Keratinocyte (primary cell): ENCODE measurements at regions not wholly inside any gene's neighbourhood (a gene's known extent, or its start where the extent isn't known, plus 50 kb on each side); places are given as distances from the start of the nearest gene placed in this dataset.

Source experiments
- DNase-seq: peaks from one replicate; pipeline ENCODE4 v3.0.0-alpha.2; 2011; ENCODE audit warnings: low read depth, missing footprints, low spot score
- FAIRE-seq: peaks from 2 replicates; lab custom pipeline; 2011; peaks lifted over from hg19 to GRCh38; lab: Jason Lieb, UNC
- H2AFZ ChIP-seq: 2 replicates; pipeline ENCODE4 v1.6.0; 2012; ENCODE audit warnings: low read length, control low read depth, inconsistent platforms; ENCODE audit not compliant: control insufficient read depth
- H3K27ac ChIP-seq: 2 replicates; pipeline ENCODE4 v1.5.1; 2011; ENCODE audit warnings: low read length; ENCODE audit not compliant: control insufficient read depth, insufficient read depth
- H3K27me3 ChIP-seq: 3 replicates; pipeline ENCODE4 v1.6.0; 2011; ENCODE audit warnings: low read length; ENCODE audit not compliant: control insufficient read depth, insufficient read depth; ENCODE audit errors: extremely low read depth
- H3K36me3 ChIP-seq, 2 experiments: 2 replicates in 1 of 2; 3 replicates in 1 of 2; pipeline ENCODE4 v1.5.1; 2011; ENCODE audit warnings: low read length in 2 of 2, mild to moderate bottlenecking in 1 of 2; ENCODE audit not compliant: control insufficient read depth in 2 of 2, insufficient read depth in 2 of 2; ENCODE audit errors: extremely low read depth in 1 of 2
- H3K4me1 ChIP-seq: 3 replicates; pipeline ENCODE4 v1.5.1; 2011; ENCODE audit warnings: low read length; ENCODE audit not compliant: control insufficient read depth, insufficient read depth; ENCODE audit errors: extremely low read depth
- H3K4me2 ChIP-seq: 3 replicates; pipeline ENCODE4 v1.6.0; 2011; ENCODE audit warnings: low read depth, low read length; ENCODE audit not compliant: control insufficient read depth, insufficient read depth; ENCODE audit errors: extremely low read depth
- H3K4me3 ChIP-seq, 3 experiments: fragments of 200-600 bp in 1 of 3; sonication (generic) in 1 of 3; 2 replicates in 2 of 3; 3 replicates in 1 of 3; pipeline ENCODE4 v1.5.1; 2011 to 2016; ENCODE audit warnings: low read length in 3 of 3, mild to moderate bottlenecking in 3 of 3, control low read depth in 2 of 3, inconsistent platforms in 1 of 3, low read depth in 1 of 3, mixed read lengths in 1 of 3, mixed run types in 1 of 3, moderate library complexity in 1 of 3; ENCODE audit not compliant: control insufficient read depth in 2 of 3, insufficient read depth in 2 of 3; ENCODE audit errors: extremely low read depth in 1 of 3
- H3K79me2 ChIP-seq: 2 replicates; pipeline ENCODE4 v1.6.0; 2012; ENCODE audit warnings: low read length; ENCODE audit not compliant: control insufficient read depth, insufficient read depth
- H3K9ac ChIP-seq: 3 replicates; pipeline ENCODE4 v1.6.0; 2011; ENCODE audit warnings: low read length; ENCODE audit not compliant: control insufficient read depth, insufficient read depth; ENCODE audit errors: extremely low read depth
- H3K9me1 ChIP-seq: 3 replicates; pipeline ENCODE4 v1.6.0; 2011; ENCODE audit warnings: low read length; ENCODE audit not compliant: control insufficient read depth, insufficient read depth; ENCODE audit errors: extremely low read depth
- H3K9me3 ChIP-seq: 2 replicates; pipeline ENCODE4 v1.5.1; 2012; ENCODE audit warnings: low read depth, low read length; ENCODE audit not compliant: control insufficient read depth
- H4K20me1 ChIP-seq: 3 replicates; pipeline ENCODE4 v1.6.0; 2011; ENCODE audit warnings: low read length; ENCODE audit not compliant: control insufficient read depth, insufficient read depth; ENCODE audit errors: extremely low read depth
- EZH2 ChIP-seq: IDR thresholded peaks from one replicate; pipeline ENCODE4 v1.6.1; 2012; ENCODE audit warnings: inconsistent platforms, mild to moderate bottlenecking, low read length, moderate library complexity
- dilution Hi-C: fragments of 300-500 bp; cut with MboI; formaldehyde crosslinking; loops from one replicate; pipeline ENCODE4 v1.7.0; 2020; ENCODE audit warnings: low sequenced_read_pairs; ENCODE audit not compliant: extremely low pct_ligation_motif_present
- TF ChIP-seq, protein P1 (sequence below), 3 experiments: IDR thresholded peaks in 1 of 3; conservative IDR thresholded peaks in 1 of 3; optimal IDR thresholded peaks in 1 of 3; 2 replicates in 2 of 3; 3 replicates in 1 of 3; pipeline versions ENCODE3 to v1.5.1; 2011; ENCODE audit warnings: low read length in 3 of 3, mild to moderate bottlenecking in 3 of 3, moderate library complexity in 2 of 3, control low read depth in 1 of 3, inconsistent platforms in 1 of 3; ENCODE audit not compliant: insufficient read depth in 2 of 3; ENCODE audit errors: extremely low read depth in 1 of 3

DNA sequence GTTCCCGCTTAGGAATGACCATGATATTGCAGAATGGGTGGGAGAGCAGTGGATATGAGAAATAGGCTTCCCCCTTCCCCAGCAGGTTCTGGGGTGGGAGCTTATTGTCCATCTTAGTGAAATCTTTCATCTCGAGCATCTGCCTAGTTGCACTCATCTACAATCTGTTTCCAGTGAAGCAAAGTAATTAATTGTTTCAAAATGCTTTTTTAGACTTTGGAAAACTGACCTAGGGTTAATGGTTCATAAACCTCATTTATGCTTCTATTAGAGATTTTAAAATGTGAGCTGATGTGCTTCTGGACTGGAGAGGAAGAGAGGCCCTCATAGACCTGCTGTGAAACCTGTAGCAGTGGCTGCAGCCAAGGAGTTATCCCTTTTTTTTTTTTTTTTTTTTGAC is 247.7 kb upstream of the XYLT1 start:
- Histone ChIP-seq H3K9me1 (no peaks in the 10 kb centered on the region), H3K9me3 (no peaks in the 10 kb centered on the region), H3K4me1 (no peaks in the 10 kb centered on the region), H3K4me2 (no peak overlapping the region), H3K27me3 (no peaks in the 10 kb centered on the region), H3K27ac (no peak overlapping the region), H3K79me2 (no peaks in the 10 kb centered on the region), H3K36me3 (no peaks in the 10 kb centered on the region), H2AFZ (no peak overlapping the region), H3K9ac (no peak overlapping the region), H4K20me1 (no peaks in the 10 kb centered on the region), H3K4me3 (no peak overlapping the region)
- no peak for FAIRE-seq
- DNase-seq = no peak
- dilution Hi-C loops = no loop called here
- TF ChIP-seq, protein P1, sequence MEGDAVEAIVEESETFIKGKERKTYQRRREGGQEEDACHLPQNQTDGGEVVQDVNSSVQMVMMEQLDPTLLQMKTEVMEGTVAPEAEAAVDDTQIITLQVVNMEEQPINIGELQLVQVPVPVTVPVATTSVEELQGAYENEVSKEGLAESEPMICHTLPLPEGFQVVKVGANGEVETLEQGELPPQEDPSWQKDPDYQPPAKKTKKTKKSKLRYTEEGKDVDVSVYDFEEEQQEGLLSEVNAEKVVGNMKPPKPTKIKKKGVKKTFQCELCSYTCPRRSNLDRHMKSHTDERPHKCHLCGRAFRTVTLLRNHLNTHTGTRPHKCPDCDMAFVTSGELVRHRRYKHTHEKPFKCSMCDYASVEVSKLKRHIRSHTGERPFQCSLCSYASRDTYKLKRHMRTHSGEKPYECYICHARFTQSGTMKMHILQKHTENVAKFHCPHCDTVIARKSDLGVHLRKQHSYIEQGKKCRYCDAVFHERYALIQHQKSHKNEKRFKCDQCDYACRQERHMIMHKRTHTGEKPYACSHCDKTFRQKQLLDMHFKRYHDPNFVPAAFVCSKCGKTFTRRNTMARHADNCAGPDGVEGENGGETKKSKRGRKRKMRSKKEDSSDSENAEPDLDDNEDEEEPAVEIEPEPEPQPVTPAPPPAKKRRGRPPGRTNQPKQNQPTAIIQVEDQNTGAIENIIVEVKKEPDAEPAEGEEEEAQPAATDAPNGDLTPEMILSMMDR (optimal IDR thresholded peaks at IDR 0.05 in 1 of 3, IDR thresholded peaks at IDR 0.05 in 1 of 3, conservative IDR thresholded peaks at IDR 0.05 in 1 of 3; ENCODE audit: extremely low read depth in 1 of 3, insufficient read depth in 2 of 3, low read length in 3 of 3) = no peak
- no peak for TF ChIP-seq EZH2

DNA sequence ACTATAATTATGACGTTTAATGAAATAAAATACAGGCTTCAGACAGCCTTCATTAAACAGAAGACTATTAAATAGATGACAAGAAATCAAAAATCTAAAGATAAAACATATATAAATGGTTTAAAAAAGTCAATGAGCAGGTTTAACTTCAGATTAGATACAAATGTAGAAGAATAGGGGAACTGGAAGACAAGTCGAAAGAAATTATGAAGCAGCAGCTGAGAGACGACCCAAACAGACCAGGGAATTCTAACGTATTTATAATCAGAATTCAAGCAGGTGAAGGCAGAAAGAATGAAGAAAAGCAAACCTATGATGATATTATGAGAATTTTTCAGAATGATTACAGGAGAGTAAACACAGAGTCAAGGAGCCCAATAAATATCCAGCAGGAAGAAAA is 235.1 kb upstream of the XYLT1 start:
- Histone ChIP-seq H3K4me3 (no peak overlapping the region), H3K27ac (no peak overlapping the region), H3K9me1 (no peaks in the 10 kb centered on the region), H3K9ac (no peak overlapping the region), H4K20me1 (no peaks in the 10 kb centered on the region), H3K79me2 (no peaks in the 10 kb centered on the region), H2AFZ (no peak overlapping the region), H3K4me1 (no peaks in the 10 kb centered on the region), H3K4me2 (no peak overlapping the region), H3K36me3 (no peaks in the 10 kb centered on the region), H3K9me3 (no peaks in the 10 kb centered on the region), H3K27me3 (no peaks in the 10 kb centered on the region)
- FAIRE-seq (no peak), DNase-seq (no peak)
- TF ChIP-seq, protein P1 (optimal IDR thresholded peaks at IDR 0.05 in 1 of 3, IDR thresholded peaks at IDR 0.05 in 1 of 3, conservative IDR thresholded peaks at IDR 0.05 in 1 of 3; ENCODE audit: extremely low read depth in 1 of 3, insufficient read depth in 2 of 3, low read length in 3 of 3) = no peak
- TF ChIP-seq EZH2 = no peak
- dilution Hi-C loops = no loop called here
